AG09309 (cell line): ENCODE measurements at regions not wholly inside any gene's neighbourhood (a gene's known extent, or its start where the extent isn't known, plus 50 kb on each side); places are given as distances from the start of the nearest gene placed in this dataset.

Source experiments
- DNase-seq: peaks from one replicate; pipeline ENCODE4 v3.0.0-alpha.2; 2010; ENCODE audit warnings: low read depth
- H3K4me3 ChIP-seq: 2 replicates; pipeline ENCODE4 v1.5.1; 2011; ENCODE audit warnings: mild to moderate bottlenecking, low read depth, low read length, moderate library complexity; ENCODE audit not compliant: control insufficient read depth
- CTCF ChIP-seq: IDR thresholded peaks from 2 replicates; pipeline ENCODE4 v1.5.1; 2011; ENCODE audit warnings: mild to moderate bottlenecking, low read depth, low read length, inconsistent platforms; ENCODE audit not compliant: insufficient read depth, control insufficient read depth; ENCODE audit errors: missing control alignments

- no peak overlapping the region for H3K4me3 ChIP-seq
- DNase-seq: no peak
- TF ChIP-seq CTCF: no peak
Observed at GRCh38 chr18:59065684-59066083, 74.0 kb upstream of the SEC11C start.

- H3K4me3 ChIP-seq: no peak overlapping the region
- TF ChIP-seq CTCF: peak; percentile 45
- DNase-seq: no peak
Observed at GRCh38 chr18:59067873-59068272, 71.8 kb upstream of the SEC11C start.

GRCh38 chr18:59068276-59069071, 71.2 kb upstream of the SEC11C start:
- no peak for TF ChIP-seq CTCF
- no peak for DNase-seq

GRCh38 chr18:59070181-59070912, 69.3 kb upstream of the SEC11C start:
- DNase-seq: peak; percentile 52
- TF ChIP-seq CTCF: peak; percentile 86

More at GRCh38 chr18:59068276-59069071, 71.2 kb upstream of the SEC11C start:
- H3K4me3 ChIP-seq: no peak overlapping the region

GRCh38 chr18:59072727-59073421, 66.8 kb upstream of the SEC11C start:
- no peak for TF ChIP-seq CTCF
- no peak for DNase-seq
- H3K4me3 ChIP-seq: no peak overlapping the region

More at GRCh38 chr18:59070181-59070912, 69.3 kb upstream of the SEC11C start:
- H3K4me3 ChIP-seq: no peak overlapping the region

GRCh38 chr18:59075923-59076322, 63.8 kb upstream of the SEC11C start:
- H3K4me3 ChIP-seq: no peak overlapping the region
- no peak for TF ChIP-seq CTCF
- no peak for DNase-seq
